K562 (cell line): ENCODE measurements at regions not wholly inside any gene's neighbourhood (a gene's known extent, or its start where the extent isn't known, plus 50 kb on each side); places are given as distances from the start of the nearest gene placed in this dataset.

Source experiments
- CEBPB ChIP-seq: fragments of 450-650 bp; IDR thresholded peaks from 2 replicates; pipeline ENCODE4 v1.6.1; 2016; ENCODE audit warnings: missing genetic modification characterization, missing compliant biosample characterization
- HES1 ChIP-seq: fragments of 450-650 bp; IDR thresholded peaks from 2 replicates; pipeline ENCODE4 v1.6.1; 2016; ENCODE audit warnings: low read depth, mild to moderate bottlenecking, moderate library complexity
- KLF6 ChIP-seq: fragments of 250-450 bp; sonication (Bioruptor Pico); IDR thresholded peaks from 2 replicates; pipeline ENCODE4 v1.4.0; 2020; ENCODE audit warnings: mild to moderate bottlenecking, moderate library complexity, borderline replicate concordance
- RBM25 ChIP-seq: fragments of 200-400 bp; formaldehyde crosslinking; IDR thresholded peaks from 2 replicates; pipeline ENCODE4 v1.6.1; 2018; ENCODE audit warnings: low read length, low read depth, moderate library complexity; ENCODE audit not compliant: severe bottlenecking
- RFX7 ChIP-seq: fragments of 250-450 bp; sonication (Bioruptor Pico); IDR thresholded peaks from 2 replicates; pipeline ENCODE4 v1.5.1; 2021; ENCODE audit warnings: mild to moderate bottlenecking
- SAFB2 ChIP-seq: fragments of 200-400 bp; formaldehyde crosslinking; IDR thresholded peaks from 2 replicates; pipeline ENCODE4 v1.6.1; 2018; ENCODE audit warnings: borderline replicate concordance, low read length, low read depth, moderate library complexity; ENCODE audit not compliant: severe bottlenecking
- SMARCE1 ChIP-seq: fragments of 450-650 bp; IDR thresholded peaks from 2 replicates; pipeline ENCODE4 v1.7.1; 2016; ENCODE audit warnings: mild to moderate bottlenecking
- TEAD1 ChIP-seq, 2 experiments: fragments of 450-650 bp in 1 of 2; sonication (generic) in 1 of 2; formaldehyde crosslinking; IDR thresholded peaks; 2 replicates each; pipeline versions ENCODE4 v1.4.0 to v1.8.0; 2020 to 2022; ENCODE audit warnings: mild to moderate bottlenecking in 2 of 2, missing genetic modification reagents in 1 of 2
- TRIM28 ChIP-seq: fragments of 450-650 bp; IDR thresholded peaks from 2 replicates; pipeline ENCODE4 v1.6.1; 2017
- ZBTB33 ChIP-seq: sonication (generic); formaldehyde crosslinking; IDR thresholded peaks from 2 replicates; pipeline ENCODE4 v1.8.1; 2023; ENCODE audit warnings: mild to moderate bottlenecking, missing genetic modification reagents
- ZNF133 ChIP-seq: fragments of 250-450 bp; sonication (Bioruptor Pico); IDR thresholded peaks from 2 replicates; pipeline ENCODE4 v1.4.0; 2020; ENCODE audit warnings: mild to moderate bottlenecking
- ZNF639 ChIP-seq, 2 experiments: fragments of 200-800 bp in 1 of 2; sonication (Bioruptor generic) in 1 of 2; sonication (generic) in 1 of 2; formaldehyde crosslinking in 1 of 2; IDR thresholded peaks in 1 of 2; conservative IDR thresholded peaks in 1 of 2; 2 replicates each; pipeline versions ENCODE4 v1.5.0 to v1.6.1; 2016 to 2020; ENCODE audit warnings: missing compliant biosample characterization in 1 of 2, missing genetic modification characterization in 1 of 2, missing genetic modification reagents in 1 of 2
- ZNF79 ChIP-seq: fragments of 250-450 bp; sonication (Bioruptor Pico); IDR thresholded peaks from 2 replicates; pipeline ENCODE4 v1.4.0; 2020; ENCODE audit warnings: low read depth, mild to moderate bottlenecking, moderate library complexity

GRCh38 chr12:9333161-9333560 lies 125.0 kb upstream of the PZP start (continued):
- no peak for TF ChIP-seq RBM25
- TF ChIP-seq TEAD1 (CRISPR knock-in tag; IDR thresholded peaks at IDR 0.05), result no peak
- no peak for TF ChIP-seq SAFB2
- peak; percentile 78 for TF ChIP-seq ZNF79 (CRISPR knock-in tag)
- no peak for TF ChIP-seq ZNF133 (CRISPR knock-in tag)
- TF ChIP-seq KLF6 (CRISPR knock-in tag), result peak; percentile 50; the same call in 1 of the 2 replicates
- TF ChIP-seq ZBTB33 (CRISPR knock-in tag), result no peak
- TF ChIP-seq ZNF639 (CRISPR knock-in tag; conservative IDR thresholded peaks at IDR 0.05 in 1 of 2, IDR thresholded peaks at IDR 0.05 in 1 of 2), result peak in 1 of 2 experiments; percentile 31; a peak in 1 of 4 replicates
- TF ChIP-seq RFX7 (CRISPR knock-in tag), result no peak
- TF ChIP-seq CEBPB, result no peak
- TF ChIP-seq TRIM28, result no peak
- TF ChIP-seq SMARCE1, result no peak
- no peak for TF ChIP-seq HES1
